ENCODE measurements at regions not wholly inside any gene's neighbourhood (a gene's known extent, or its start where the extent isn't known, plus 50 kb on each side); places are given as distances from the start of the nearest gene placed in this dataset.

DNA sequence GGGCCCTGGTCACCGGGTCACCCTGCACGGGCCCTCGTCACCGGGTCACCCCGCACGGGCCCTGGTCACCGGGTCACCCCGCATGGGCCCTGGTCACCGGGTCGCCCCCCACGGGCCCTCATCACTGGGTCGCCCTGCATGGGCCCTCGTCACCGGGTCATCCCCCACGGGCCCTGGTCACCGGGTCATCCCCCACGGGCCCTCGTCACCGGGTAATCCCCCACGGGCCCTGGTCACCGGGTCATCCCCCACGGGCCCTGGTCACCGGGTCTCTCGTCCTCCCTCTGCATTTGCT lies 77.6 kb downstream of the RIPK4 start:
- no peak for FAIRE-seq

DNA sequence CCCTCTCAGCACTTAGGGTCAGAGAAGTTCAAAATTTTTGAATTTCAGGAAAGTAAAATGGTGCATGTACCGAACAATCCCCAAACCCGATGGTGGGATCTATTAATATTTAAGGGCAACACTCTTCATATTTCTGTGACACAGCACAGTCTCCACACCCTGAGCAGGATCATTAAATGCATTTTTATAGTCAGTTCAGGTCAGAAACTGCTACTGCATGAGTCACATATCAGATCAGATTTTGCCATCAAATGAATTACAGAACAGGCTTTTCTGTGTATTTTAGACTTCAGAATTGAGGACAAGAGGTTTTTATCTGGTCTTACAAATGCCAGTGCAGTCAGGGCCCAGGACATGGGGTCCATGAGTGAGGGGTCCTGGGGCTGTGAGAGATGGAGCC lies 79.2 kb downstream of the RIPK4 start:
- FAIRE-seq: no peak

DNA sequence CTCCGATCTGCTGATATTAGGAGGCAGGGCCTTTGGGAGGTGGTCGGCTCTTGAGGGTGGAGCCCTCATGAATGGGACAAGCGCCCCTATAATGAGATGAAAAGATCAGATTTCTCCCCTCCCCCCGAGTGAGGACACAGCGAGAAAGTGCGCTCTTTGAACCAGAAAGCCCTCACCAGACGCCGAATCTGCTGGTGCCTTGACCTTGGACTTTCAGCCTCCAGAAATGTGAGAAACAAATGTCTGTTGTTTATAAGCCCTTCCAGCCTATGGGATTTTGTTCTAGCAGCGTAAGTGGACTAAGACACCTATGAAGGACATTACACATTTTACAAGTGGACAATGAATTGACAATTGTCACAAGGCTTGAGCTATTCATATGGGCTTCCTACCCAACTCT lies 80.2 kb downstream of the RIPK4 start:
- no peak for FAIRE-seq

DNA sequence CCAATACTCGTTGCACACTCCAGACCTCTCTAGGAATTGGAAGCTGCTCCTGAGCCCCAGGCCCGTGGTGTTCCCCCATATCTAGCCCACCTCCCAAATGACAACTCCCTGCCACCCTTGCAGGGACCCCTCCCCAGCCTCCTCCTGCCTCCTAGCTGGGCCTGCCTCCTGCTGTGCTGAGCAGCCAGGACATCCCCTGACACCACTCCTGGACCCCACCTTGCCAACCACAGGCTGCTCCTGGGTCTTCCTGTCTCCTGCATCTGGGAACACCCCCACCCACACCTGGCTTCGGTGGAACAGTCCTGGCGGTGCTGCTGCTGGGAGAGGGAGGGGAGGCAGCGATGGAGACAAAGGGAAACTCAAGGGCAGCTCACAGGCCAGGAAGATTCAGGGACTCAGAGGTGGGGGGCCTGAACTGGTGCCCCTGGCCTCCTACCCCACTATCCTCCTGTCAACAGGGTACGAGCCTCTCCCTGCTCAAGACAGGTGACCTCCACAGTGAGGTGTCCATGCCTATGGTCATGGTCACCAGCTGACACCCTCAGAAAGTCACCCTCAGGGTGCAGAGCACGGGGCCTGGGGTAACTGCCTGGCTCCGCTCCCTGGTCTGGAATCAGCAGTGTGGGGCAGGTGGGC lies 81.2 kb downstream of the RIPK4 start:
- no peak for FAIRE-seq

DNA sequence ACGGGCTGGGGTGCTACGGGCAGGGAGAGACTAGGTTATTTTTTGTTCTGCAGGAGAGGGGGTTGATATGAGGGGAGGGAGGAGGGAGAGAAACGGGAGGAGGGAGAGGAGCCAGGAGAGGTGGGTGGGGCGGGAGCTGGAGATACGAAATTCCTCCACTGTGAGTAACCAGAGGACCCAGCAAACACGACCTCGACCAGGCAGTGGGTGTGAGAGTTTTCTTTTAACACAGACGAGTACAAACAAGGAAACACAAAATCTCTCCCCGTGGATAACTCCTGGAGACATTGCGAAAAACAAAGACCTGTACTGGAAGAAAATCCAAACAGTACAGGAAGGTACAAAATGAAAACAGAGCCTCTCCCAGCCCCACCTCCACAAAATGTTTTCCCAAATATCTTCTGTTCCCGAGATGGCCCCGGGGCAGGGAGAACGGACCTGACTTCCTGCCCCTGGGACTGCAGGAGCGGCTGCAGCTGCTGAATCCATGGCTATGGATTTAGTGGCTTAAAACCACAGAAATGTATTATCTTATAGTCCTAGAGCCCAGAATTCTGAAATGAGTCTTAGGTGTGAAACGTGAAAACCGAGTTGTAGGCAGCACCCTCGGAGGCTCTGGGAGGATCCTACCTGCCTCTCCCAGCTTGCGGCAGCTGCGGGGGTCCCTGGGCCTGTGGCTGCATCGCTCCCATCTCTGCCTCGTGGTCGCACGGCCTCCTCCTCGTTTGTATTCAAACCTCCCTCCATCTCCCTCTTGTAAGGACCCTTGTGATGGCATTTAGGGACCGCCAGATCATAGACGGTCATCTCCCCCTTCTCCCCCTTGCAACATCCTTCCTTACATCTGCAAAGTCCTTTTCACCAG lies 82.2 kb downstream of the RIPK4 start:
- FAIRE-seq: no peak

DNA sequence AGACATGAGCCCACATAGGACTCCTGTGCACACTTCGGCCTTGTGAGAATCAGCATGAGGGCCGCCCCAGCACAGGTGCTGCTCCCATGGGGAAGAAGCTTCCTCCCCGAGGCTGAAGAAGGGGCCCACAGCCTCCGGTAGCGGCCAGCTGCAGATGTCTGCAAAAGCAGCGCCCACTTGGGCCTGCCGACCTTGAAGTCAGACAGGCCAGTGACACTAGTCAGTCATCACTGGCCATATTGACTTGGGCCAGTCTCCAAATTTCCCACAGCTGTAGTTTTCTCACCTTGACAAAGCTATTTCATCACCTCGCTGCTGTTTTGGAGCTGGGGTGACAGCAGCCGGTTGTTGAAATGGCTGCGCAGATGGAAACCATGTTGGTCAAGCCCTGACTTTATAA lies 83.0 kb downstream of the RIPK4 start:
- no peak for FAIRE-seq

DNA sequence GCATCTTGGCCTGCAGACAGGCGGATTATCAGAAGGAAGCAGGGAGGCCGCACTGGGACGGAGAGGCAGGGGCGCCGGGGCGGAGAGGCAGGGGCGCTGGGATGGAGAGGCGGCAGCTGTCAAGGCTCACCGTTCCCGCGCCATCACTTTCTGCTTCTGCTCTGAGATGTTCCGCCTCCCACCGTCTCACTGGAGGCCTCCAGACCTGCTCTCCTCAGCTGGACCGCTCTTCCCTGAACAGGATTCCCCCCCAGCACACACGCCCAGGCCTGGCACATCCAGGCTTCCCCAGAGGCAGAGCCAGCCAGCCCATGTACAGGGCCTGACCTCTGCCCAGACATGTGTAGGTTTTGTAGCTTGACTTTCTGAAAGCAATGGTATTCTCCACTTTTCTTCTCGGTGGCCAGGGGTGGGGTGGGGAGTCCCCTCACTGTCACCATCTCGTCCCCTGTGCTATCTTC lies 84.1 kb downstream of the RIPK4 start:
- no peak for FAIRE-seq

DNA sequence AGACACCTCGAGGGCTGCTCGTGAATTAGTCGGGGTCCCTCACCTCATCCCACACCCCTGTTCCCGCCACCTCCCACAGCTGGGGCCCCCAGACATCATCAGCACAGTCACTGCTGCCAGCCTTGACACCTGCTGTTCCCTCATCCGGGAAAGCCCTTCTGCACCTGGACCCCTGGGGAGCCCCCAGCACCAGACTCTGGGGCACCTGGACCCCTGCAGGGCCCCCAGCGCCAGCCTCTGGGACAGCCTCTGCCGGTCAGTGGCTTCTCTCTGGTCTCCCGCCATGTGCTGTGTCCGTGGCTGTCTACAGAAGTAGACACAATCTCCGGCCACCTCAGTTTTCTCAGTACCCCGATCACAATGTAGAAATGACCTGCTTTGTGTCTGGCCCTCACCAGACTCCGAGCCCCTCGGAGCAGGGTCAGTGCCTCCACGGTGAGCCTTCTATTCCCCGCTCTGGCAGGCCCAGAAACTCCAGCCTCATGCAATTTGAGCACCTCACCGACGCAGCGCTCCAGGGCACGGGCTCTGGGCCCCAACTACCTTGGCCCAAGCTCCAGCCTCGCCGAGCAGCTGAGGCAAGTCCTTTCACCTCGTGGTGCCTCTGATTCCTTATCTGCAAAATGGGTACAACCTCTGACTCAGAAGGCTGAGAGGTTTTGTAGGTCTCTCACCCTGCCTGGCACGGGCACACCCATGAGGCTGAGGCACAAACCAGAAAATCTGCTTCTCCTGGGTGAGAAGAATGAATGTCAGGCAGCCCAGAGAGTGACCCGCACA lies 84.7 kb downstream of the RIPK4 start:
- FAIRE-seq: no peak

DNA sequence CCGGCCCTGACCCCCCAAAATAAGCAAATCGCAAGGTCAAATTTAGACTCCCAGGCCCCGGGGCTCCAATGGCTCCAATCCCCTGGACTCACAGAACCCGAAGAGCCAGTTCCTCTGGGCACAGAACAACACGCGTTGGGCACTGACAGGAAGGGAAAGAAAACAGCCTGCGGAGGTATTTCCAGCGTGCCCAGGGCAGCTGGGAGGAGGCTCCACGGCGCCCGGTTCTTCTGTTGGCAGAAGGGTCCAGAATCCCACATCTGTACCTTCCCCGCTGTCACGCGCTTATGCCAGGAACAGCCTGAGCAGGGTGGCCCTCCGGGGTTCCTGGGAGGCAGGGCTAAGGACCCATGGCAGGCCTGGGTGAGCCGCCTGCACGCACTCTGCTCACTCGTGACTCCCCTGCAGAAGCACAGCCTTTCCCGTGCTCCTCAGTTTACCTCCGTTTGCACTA lies 85.5 kb downstream of the RIPK4 start:
- no peak for FAIRE-seq

DNA sequence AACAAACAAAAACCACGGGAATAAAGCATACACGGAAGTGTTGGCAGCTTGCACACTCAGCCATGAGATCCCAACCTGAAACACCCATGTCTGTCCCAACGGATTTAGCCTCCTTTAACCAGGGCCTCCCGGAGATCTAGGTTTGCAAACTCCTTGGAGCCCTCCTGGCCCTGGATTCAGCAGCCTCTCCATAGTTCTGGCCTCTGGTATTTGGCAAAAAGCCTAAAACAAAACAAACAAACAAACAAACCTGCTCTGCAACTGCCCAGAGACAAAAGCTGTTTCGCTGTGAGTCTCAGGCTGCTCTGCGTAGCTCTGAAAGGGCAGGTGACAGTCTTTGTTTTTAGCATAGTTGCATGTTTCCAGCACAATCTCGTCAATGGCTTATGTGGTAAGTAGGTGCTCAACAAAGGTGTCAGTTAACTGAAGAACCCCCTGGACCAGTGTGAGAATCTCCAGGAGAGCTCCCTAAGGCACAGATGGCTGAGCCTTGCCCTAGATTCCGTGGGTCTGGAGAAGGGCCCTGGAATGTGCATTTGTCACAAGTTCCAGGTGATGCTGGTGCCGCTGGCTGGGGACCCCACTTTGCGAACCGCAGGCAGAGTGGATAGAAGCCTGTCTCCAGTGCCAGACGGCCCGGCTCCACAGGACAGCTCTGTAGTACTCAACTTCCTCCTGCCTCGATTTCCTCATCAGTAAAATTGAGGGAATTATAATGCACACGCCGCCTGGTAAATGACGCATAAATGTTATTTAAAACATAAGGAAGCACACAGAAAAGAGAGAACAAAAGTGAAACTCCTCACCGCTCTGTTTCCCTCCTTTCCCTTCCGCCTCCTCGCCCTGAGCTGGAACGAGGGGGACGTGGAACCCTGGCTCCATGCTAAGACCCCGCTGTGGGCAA lies 86.2 kb downstream of the RIPK4 start:
- FAIRE-seq: no peak

DNA sequence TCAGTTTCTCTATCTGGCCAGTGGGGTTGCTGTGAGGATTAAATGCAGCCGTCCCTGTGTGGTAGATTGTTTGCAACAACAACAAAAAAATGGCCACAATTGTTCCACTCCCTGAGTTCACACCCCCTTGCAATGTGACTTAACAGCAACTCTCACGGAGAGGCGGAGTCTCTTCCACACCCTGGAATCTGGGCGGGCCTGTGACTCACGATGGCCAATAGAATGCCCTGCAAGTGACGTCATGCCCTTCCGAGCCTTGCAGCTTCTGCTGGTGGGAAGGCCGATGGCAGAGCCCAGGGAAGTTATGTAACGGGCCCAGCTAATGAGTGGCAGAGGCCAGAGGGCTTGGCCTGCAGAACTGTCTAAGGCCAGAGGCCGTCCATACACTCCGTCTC lies 87.9 kb downstream of the RIPK4 start:
- FAIRE-seq: no peak

DNA sequence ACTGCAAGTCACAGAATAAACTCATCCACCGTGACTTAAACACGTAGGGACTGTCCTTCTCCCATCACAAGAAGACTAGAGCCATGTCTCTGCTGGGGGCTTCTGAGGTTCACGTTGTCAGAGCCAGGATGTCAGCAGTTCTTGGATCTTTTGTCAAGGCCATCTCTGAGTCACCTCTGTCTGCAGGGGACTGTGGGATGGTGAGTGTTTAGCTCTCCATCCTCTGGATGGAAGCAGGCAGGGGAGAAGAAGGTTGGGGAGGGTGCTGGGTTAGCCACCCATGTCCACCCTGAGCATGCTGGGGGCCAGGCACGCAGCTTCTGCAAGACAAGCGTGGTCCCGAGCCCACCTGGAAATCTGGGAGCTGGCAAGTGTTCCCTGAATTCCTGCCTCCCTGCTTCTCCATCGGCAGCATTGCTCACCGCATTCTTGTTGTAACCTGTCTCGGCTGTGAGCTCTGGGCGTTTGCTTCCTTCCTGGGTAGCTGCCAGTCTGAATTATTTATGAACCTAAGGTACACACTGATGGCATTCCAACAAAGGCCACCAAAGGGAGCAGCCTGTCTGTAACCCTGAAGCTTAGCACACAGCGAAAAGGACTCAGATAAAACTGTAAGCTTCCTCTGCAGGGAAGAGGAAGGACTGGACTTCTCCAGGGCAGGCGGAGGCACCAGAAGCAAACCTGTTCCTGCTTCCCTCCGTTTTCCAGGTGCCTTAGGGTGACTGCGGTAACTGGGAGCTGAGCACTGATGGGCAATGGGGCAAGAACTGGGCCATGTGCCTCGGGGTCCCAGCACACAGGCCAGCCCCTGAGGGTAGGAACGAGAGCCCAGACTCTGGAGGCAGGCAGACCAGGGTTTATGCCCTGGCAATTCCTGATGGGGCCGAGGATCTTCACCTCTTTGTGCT lies 88.6 kb downstream of the RIPK4 start:
- FAIRE-seq: no peak

DNA sequence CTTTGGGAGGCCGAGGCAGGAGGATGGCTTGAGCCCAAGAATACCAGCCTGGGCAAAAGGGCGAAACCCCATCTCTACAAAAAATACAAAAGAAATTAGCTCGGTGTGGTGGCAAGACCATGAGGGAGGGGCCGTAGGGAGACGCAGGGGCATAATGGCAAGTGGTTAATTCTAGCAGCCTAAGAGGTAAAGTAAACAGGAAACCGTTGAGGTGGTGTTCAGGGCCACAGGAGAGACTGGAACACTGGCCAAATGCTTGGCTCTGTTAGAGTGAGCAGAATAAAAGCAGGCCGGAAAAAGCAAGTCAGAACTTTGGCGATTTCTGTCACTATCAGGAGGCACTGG lies 89.2 kb downstream of the RIPK4 start:
- FAIRE-seq: no peak

DNA sequence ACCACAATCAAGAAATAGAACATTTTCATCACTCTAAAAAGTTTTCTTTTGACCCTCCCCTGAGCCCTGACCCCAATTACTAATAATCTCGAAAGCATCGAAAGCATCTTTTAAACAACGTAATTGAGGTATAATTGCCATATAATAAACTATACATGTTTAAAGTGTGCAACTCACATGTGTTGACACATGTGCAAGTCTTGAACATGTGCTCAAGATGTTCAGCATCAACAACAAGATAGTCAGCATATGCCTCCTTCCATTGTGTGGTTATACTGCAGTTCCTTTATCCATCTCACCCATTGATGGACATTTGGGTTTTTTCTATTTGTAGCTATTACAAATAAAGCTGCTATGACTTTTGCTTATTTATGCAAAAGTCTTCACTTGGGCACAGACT lies 90.7 kb downstream of the RIPK4 start:
- no peak for FAIRE-seq

DNA sequence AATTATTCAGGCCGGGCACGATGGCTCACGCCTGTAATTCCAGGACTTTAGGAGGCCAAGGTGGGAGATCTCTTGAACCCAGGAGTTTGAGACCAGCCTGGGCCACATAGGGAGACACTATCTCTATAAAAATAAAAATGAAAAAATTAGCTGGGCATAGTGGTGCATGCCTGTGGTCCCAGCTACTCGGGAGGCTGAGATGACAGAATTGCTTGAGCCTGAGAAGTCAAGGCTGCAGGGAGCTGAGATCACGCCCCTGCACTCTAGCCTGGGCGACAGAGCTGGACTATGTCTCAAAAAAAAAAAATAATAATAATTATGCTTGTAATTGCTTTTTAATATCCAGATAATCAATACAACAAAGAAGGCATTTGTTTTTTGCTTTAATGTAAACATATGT lies 91.3 kb downstream of the RIPK4 start:
- FAIRE-seq: no peak

DNA sequence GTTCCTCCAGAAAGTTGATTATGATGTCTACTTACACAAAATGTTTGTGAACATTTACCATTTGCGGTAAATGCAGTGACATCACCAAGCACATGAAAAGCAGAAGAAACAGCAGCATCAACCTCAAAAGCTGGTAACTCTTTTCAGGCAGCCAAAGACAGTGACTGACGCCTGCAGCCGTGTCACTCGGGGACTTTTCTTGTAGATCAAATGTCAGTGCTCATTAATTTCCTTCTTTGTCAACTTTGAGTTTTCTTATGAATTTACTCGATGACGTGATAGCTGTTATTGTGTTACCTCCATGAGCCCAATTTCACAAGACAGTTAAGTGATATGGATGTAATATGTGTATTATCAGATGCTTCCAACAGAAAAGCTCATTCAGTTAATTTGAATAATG lies 92.5 kb downstream of the RIPK4 start:
- no peak for FAIRE-seq

DNA sequence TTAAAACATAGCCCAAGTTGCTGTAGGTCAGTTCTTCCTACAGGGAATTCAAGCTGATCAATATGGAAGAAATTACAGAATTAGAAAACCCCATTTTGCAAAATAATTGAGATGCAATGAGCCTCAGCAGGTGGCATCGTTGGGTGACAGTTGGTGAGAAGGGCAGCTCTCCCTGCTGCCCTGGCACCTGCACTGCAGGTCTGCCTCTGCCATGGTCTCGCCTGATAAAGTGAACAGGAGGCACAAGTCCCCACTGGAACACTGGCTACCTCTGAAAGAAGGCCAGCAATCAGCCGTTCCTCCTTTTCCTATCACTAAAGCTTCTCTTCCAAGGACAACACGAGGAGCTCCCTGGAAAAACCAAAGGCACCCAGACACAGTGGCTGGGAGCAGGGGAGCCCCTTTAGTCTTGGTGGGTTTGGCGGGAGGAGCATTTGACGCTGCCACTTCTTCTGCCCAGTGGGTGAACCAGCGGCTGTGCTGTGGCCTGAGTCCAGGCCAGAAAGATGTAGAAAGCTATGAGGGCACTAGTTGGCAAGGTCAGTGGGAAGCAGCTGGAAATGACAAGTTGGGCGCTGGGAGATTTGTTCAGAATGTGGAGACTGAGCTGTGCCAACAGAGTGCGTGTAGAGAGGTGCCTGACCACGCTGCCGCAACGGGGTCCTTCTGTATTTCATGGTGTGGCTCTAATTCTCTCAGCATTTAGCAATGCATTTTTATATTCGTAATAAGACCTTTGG lies 93.1 kb downstream of the RIPK4 start:
- no peak for FAIRE-seq

DNA sequence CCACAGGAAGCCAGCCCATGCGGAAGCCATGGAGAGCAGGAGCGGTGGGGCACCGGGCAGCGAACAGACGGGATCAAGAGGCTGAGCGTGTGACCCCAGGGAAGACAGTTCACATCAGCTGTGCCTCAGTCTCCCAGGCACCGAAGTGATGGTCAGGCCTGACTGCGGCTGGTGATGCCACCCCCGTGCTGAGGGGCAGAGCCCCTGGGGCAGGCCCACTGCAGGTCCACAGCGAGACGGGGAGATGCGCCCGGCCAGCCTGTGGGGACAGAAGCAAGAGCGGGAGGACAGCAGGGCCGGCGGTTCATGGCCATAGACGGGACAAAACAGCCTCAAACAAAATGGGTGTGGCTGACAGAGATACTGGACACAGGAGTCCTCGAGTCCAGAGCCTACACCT lies 93.8 kb downstream of the RIPK4 start:
- FAIRE-seq: no peak

DNA sequence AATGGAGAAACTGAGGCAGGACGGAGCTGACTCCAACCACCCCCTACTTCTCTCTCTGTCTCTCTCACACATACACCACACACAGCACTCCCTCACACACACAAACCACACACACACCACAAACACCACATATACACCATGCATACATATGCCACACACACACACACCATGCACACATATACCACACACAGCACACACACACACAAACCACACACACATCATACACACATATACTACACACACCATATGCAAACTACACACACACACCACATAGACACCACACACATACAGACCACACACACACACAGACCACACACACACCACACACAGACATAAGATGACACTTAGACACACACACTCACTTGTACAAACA lies 94.3 kb downstream of the RIPK4 start:
- FAIRE-seq: no peak

DNA sequence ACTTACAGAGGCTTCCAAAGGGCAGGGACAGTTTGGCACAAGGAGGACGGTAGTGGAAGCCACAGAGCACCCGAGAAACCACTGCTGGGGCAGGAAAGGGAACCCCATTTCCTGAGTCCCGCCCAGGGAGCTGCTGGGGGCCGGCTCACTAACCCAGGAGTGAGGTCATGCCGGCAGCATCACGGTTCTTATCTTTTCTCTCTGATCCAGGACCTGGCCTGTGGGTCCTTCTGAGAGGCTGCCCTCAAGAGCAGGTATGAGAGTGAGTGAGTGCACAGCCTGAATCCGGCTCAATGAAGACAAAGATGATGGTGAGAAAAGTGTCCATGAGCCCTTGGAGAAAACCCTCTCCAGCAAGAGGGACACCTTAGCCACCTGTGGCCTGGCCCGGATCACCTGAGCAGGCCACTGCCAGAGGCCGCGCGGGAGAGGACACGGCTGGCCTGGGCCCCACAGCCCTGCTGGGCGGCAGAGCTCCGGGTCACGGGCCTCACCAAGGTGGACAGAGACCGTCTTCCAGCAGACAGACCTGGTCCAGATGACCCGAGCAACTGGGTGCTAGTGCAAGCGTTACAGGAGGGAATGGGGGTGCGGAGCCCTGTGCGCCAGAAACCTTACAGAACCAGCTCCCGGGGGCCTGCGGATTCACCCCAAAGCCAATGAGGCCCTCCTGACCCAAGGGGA lies 94.9 kb downstream of the RIPK4 start:
- no peak for FAIRE-seq

Measured in colon (tissue), 2 donors.